GM12801 (cell line): ENCODE measurements at regions not wholly inside any gene's neighbourhood (a gene's known extent, or its start where the extent isn't known, plus 50 kb on each side); places are given as distances from the start of the nearest gene placed in this dataset.

Experiments
- TF ChIP-seq, protein P1 (sequence below): IDR thresholded peaks from one replicate; pipeline ENCODE4 v1.5.1; 2011; ENCODE audit warnings: control low read depth; ENCODE audit not compliant: insufficient read length; ENCODE audit errors: extremely low read depth

DNA sequence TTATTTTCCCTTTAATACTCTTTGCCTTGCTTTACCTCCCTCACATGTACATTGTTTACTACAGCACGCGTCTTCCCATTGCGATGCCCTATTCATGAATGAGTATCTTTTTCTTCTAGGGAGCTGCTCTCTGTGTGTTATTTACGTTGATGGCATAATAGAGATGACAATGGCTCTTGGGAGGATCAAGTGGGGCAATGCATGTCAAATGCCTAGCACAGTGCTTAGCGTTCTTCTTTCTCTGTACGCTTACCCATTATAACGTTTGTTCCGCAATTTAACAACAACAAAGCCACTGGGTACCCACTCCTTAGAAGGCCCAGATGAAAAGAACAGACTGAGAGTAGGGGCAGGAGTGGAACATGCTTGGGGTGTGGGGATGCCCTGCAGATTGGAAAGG is 271.6 kb upstream of the TNRC6C start:
- TF ChIP-seq, protein P1, sequence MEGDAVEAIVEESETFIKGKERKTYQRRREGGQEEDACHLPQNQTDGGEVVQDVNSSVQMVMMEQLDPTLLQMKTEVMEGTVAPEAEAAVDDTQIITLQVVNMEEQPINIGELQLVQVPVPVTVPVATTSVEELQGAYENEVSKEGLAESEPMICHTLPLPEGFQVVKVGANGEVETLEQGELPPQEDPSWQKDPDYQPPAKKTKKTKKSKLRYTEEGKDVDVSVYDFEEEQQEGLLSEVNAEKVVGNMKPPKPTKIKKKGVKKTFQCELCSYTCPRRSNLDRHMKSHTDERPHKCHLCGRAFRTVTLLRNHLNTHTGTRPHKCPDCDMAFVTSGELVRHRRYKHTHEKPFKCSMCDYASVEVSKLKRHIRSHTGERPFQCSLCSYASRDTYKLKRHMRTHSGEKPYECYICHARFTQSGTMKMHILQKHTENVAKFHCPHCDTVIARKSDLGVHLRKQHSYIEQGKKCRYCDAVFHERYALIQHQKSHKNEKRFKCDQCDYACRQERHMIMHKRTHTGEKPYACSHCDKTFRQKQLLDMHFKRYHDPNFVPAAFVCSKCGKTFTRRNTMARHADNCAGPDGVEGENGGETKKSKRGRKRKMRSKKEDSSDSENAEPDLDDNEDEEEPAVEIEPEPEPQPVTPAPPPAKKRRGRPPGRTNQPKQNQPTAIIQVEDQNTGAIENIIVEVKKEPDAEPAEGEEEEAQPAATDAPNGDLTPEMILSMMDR: no peak

DNA sequence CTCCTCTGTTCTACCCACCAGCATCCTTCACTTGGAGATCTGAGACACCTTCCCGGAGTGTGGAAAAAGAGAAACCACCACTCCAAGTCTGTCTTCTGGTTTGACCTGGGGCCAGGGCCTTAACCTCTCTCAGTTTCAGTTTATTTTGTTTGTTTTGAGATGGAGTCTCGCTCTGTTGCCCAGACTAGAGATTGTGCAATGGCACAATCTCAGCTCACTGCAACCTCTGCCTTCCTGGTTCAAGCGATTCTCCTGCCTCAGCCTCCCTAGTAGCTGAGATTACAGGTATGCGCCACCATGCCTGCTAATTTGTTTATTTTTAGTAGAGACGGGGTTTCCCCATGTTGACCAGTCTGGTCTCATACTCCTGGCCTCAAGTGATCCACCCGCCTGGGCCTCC is 271.1 kb upstream of the TNRC6C start:
- TF ChIP-seq, protein P1: no peak

DNA sequence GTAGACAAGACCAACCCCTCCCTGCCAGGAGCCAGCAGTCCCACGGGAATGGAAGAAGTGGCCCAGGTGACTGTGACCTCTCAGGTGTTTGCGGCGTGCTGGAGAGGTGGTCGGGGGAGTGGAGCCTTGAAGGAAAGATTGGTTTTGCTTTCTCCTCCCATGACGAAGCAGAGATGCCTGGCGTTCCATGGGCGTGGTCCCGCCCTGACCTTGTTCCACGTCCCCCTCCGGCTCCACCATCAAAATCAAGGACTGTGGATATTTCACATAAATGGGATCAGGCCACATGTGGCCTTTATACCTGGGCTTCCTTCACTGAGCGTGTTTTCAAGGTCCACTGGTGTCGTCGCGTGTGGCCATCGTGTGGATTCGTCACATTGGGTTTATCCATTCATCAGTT is 270.6 kb upstream of the TNRC6C start:
- TF ChIP-seq, protein P1: no peak

DNA sequence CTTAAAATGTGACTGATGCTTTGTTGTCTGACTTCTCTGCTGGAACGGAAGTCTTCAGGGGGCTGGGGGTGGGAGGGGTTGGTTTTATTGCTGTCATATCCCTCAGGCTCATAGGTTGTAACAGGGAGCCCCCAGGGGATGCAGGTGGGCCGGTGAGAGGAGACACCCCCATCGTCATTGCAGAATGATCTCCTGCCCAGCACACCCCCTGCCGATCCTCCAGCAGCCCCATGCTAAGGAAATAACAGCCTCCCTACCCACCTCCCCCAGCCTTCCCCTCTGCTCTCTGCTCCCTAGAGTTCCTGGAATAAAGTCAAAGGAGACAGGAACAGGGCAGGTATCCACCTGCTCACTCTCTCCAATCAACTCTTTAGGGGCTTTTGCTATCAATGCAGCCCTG is 270.1 kb upstream of the TNRC6C start:
- TF ChIP-seq, protein P1: no peak

DNA sequence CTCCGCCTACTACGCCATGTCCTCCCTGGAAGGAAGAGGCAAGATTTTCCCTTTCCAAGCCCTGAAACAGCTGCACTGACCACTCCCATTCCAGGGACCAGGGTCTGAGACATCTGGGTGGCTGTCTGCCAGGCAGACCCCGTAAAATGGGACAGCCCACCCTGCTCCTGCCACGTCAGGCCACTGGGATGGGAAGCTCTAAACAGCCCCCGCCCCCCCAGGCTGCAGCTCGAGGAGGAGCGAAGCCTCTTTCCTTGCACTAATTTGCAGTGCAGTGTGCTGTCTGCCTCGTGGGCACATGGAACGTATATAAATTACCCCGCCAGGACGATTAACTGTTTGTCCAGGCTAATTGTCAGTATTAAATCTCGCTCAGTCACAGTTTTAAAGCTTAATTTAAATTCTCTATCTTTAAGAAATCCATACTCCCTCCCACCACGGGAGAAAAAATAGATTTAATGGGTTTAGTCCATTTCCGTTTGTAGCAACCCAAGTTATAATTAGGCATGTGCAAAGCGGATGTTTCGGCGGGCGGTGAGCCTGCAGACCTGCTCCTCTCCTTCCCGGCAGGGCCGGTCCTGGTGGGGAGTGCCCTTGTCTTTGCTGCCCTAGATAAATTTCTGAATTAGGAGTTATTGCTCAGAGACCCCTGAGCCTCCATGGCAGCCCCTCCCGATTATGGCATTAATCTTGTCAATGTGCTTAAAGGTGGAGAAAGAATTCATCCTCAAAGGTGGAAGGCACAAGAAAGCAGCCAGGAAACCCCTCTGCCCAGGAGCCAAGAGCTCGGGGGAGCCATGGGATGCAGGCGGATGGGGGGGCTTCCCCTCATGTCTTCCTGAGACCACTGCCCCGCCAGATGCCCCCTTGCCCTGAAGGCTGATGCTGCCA is 268.0 kb upstream of the TNRC6C start:
- TF ChIP-seq, protein P1: no peak

DNA sequence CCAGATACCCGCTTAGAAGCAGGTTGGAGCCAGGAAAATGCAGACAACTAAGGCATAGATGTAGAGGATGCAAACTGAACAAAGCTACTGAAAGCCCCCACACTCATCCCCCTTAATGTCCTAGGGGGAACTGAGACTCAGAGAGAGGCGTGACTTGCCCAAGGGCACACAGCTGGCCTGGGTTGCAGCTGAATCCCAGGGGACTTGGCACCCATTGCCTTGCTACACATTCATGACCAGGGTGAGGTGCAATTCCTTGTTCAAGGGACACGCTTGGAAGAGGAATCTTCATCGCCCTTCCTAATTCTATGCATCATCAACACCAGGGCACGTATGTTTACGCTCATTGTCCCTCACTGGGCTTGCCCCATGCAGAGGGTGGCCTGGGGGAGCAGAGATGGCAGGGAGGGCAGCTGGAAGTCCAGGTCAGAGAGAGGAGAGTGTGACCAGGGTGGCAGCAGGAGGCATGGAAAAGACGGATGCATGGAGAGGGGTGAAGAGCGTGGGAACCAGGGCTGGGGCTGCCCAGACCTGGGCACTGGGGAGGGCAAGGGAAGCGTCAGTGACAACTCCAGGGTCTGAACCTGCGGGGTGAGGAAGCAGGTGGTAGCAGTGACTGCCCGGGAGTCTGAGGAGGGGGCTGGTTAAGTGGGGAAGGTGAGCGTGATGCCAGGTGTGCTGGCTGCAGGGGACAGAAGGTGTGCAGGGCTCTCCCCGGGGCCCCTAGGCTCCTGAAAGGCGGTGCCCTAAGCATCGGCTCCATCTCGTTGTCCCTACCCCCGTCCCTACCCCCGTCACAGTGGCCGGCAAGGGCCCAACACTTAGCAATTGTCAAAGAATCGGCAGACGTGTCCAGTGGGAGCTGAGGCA is 267.1 kb upstream of the TNRC6C start:
- TF ChIP-seq, protein P1: no peak

DNA sequence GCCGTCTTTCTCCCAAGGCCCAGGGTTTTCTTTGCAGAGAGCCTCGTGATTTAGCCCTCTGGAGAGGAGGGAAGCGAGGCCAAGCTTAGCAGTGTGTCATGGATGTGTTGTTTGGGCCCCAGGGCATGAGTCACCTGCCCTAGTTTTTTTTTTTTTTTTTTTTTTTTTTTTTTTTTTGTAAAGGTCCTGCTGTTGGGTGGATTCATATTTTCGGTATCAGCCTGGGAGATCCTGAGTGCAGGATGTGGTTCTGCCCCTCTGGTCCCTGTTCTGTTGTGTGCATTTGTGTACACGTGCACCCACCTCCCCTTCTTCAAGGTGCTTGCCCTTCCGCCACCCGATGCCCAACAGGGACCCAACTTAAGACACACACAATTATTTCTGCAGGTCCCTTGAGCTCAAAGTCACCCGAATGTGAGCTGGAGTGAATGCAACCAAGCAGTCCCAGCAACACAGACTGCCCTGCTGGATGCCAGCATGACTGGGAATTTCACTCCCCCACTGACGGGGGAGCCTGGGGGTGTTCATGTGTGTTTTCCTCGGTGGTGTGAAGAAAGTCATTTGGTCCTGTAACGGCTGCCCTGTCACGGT is 265.8 kb upstream of the TNRC6C start:
- TF ChIP-seq, protein P1: no peak
